LNCAP (cell line): ENCODE measurements at regions not wholly inside any gene's neighbourhood (a gene's known extent, or its start where the extent isn't known, plus 50 kb on each side); places are given as distances from the start of the nearest gene placed in this dataset.

Source experiments
- TF ChIP-seq, protein P1 (sequence below): fragments of 450-650 bp; IDR thresholded peaks from 2 replicates; pipeline ENCODE4 v1.5.1; 2017; ENCODE audit warnings: mild to moderate bottlenecking

DNA sequence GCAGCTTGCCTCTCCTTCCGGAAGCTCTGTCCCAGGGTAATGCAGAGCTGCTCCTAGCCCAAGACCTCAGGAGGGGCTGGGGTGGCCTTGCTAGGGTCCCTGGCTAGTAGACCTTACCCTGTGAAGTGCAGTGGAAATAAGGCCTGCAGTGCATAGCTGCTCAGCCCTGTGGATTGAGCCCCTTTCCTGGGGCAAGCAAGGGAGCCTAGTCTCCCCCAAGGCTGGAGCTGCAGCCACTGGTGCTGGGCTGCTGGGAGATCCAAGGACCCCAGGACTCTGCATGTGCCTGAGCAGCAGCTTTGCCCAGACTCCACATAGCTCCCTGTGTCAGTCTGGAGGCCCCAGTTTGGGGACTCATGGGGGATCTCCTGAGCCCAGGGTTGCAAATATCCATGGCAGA, 57.9 kb downstream of the FANCF start:
- TF ChIP-seq, protein P1, sequence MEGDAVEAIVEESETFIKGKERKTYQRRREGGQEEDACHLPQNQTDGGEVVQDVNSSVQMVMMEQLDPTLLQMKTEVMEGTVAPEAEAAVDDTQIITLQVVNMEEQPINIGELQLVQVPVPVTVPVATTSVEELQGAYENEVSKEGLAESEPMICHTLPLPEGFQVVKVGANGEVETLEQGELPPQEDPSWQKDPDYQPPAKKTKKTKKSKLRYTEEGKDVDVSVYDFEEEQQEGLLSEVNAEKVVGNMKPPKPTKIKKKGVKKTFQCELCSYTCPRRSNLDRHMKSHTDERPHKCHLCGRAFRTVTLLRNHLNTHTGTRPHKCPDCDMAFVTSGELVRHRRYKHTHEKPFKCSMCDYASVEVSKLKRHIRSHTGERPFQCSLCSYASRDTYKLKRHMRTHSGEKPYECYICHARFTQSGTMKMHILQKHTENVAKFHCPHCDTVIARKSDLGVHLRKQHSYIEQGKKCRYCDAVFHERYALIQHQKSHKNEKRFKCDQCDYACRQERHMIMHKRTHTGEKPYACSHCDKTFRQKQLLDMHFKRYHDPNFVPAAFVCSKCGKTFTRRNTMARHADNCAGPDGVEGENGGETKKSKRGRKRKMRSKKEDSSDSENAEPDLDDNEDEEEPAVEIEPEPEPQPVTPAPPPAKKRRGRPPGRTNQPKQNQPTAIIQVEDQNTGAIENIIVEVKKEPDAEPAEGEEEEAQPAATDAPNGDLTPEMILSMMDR, result no peak

DNA sequence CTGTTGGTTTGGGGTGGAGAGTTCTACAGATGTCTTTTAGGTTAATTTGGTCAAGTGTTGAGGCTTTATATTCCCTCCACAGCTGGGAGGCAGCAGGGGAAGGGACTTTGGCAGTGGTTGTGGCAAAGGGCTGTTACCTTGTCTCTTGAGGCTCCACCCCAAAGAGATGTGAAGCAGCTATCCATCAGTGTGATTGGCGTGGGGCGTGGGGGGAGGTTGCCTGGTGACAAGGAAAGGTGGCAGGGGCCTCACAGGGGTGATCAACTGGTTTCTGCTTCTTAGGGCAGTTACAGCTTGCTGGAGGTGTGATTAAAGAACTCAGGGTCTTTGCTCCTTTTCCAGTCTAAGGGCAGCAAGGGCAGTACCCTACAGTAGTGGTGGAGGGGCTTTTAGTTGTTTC, 59.3 kb downstream of the FANCF start:
- TF ChIP-seq, protein P1, result no peak

DNA sequence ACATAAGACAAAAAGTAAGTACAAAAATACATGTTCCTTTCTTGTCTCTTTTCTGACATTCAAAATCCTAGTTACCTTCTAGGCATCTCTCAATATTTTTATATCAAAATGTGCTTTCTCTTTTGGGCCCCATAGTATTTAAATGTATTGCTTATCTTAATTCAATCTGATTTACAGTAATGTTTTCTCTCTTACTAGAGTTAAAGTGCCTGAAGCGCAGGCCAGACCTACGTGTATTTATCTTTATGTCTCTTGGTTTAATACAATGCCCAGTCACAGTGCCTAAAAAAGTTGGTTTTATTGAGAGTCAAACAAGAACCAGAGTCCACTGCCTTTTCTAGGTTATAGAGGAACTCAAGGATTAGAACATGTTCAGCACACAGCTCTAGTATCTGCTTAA, 64.3 kb downstream of the FANCF start:
- TF ChIP-seq, protein P1, result no peak

DNA sequence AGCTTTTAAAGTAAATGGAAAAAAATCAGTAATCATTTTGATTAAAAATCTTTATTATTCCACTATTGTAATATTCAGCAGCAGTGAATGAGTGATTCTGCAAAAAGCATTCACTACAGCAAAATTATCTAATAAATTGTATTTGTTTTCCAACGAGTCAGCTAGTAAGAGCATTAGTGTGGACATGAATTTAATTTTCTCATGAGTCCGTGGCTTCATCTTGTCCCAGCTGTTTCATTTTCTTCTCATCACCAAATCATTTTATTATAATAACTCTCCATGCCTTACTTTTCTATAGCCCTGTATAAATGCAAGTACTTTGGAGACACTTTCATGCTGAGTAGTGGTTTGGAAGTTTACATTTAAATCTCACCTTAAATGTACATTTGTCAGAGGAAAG, 66.2 kb downstream of the FANCF start:
- TF ChIP-seq, protein P1, result no peak

DNA sequence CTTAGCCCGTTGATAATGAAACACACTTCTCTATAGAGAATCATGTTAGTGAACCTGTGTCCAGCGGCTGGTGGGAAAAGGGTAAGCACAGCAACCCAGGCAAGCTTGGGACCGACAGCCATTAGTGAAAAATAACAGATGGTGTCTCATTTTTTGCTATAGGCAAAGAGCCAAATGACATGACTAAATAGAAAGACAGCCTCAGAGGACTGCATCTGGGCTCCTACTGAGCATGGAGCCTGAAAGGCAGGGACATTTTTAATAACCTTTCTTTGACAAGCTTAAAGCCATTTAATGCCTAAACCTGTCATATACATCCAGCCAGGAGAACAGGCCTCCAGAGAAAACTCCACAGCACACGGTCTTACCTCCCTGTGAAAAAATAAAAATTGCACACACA, 67.0 kb downstream of the FANCF start:
- TF ChIP-seq, protein P1, result no peak

DNA sequence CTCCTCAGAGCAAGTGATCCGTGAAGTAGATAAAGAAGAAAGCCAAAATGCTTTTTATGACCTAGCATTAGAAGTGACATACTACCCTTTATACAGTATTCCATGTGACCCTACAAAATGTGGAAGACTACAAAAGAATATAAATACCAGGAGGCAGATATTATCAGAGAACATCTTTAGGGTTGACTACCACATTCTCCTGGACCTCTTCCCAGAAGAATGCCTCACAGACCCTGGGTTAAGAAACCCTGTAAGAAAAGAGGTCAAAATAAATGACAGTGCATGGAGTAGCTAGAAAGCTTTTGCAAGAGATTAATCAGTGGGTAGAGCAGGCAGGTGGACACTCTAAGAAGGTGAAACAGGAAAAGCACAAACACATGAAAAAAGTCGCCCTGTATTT, 69.2 kb downstream of the FANCF start:
- TF ChIP-seq, protein P1, result no peak

DNA sequence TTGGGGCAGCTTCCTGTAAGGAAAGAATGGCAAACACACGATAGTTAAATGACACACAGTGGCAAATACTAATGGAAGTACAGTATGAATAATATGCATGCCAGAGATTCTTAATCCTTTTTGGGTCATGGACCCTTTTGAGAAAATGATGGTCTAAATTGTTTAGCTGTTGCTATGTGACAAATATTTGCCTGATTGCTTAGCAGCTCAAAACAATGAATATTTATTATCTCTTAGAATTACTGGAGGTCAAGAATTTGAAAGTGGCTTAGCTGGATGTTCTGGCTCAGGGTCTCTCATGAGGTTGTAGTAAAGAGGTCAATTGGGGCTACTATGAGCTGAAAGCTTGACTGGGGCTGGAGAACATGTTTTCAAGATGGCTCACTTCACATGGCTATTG, 69.7 kb downstream of the FANCF start:
- TF ChIP-seq, protein P1, result no peak

DNA sequence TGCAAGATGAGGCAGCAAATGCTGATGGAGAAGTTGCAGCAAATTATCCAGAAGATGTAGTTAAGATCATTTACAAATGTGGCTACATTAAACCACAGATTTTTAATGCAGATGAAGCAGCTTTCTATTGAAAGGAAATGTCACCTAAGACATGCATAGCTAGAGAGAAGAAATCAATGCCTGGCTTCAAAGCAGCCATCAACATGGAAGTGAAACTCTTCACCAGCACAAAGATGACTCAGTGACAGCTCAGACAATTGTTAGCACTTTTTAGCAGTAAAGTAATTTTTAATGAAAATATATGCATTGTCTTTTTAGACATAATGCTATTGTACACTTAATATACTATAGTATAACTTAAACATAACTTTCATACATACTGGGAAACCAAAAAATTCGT, 71.4 kb downstream of the FANCF start:
- TF ChIP-seq, protein P1, result no peak
